GM18499 (cell line): ENCODE measurements at regions not wholly inside any gene's neighbourhood (a gene's known extent, or its start where the extent isn't known, plus 50 kb on each side); places are given as distances from the start of the nearest gene placed in this dataset.
A peak's percentile ranks its signal among the peaks of the same experiment; 100 is the strongest.
"Not testable (repeated sequence)": the region's sequence is repeated elsewhere in the genome, so short reads cannot be mapped to it uniquely, and the experiment has no call there.

Experiments
- ATAC-seq: cut with Tn5 transposase; IDR thresholded peaks from one replicate; pipeline ENCODE4 v1.9.1; 2021; ENCODE audit warnings: moderate number of reproducible peaks; ENCODE audit not compliant: insufficient read depth, unreplicated experiment

DNA sequence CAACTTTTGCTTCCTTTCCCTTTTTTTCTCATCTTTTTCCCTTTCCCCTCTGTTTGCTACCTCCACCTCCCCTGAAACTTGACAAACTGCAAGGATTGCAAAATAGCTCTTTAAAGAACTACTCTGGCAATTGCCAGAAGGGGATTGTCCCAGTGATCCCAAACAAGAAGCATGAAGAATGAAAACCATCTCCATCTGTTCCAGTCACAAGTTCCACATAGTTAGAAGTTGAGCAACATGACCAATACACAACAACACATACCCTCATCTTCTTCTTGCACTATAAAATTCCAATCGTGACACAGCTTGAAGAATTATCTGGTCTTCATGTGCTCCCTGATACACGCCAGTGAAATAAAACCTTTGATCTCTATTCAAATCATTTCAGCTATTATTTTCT is 93.7 kb upstream of the USP15 start:
- ATAC-seq: no peak

DNA sequence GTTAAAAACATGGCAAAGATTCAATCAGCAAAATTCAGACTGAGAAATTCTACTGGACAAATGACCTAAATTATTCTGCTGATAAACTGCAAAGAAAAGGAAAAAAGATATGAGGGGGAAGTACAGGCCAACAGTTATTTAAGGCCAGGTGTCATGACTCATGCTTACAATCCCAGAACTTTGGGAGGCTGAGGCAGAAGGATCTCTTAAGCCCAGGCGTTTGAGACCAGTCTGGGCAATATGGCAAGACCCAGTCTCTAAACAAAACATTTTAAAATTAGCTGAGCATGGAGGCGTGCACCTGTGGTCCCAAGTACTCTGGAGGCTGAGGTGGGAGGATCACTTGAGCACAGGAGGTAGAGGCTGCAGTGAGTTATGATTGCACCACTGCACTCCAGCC is 91.8 kb upstream of the USP15 start:
- no peak for ATAC-seq

DNA sequence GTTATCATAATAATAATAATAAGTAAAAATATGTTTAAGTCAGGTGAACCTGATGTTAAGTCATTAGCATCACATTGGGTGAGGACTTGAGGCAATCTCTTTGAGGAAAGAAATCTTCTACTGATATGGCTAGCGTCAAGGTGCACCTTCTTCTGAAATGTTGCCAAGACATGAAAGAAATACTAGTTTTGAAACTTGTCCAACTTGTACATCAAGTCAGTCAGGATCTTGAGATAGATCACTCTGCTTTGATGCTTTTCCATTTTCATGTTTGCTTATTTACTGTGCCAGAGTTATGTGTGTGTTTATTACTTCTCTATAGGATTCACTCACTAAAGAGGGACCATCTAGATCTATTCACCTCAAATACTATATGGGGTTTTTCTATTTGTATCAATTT is 90.0 kb upstream of the USP15 start:
- no peak for ATAC-seq

DNA sequence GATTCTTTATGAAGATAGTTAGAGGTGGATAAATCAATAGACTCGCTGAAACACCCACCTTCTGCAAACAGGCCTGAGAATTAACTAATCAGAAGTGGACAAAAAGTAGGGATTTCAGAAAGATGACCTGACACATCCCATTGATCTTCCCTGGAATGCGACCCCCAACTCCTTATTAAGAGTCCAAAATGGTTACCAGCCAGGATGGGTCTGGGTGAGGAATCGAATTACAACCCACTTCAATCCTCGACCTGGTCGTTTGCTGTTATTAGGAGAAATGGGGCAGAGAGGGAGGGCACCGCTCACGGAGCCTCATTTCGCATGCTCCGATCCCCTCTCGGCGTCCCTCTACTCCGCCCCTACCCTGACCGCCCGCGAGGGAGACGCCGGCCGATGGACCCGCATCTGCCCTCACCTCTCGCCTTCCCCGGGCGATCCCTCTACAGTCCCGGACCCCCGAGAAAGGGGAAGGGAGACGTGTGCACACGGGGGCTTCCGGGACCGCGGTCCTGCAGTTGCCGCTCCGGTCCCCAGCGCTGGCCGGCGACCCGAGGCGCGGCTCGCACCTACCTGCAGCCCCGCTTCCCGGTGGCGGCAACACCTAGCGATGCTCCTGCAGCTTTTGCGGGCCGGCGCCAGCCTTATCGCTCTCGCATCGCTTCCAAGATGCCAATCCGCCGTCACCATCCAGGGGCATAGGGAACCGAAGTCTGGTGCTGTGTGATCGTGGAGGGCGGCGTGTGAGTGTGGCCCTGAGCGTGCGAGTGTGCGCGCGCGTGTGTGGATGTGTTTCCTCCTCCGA is 69.3 kb upstream of the USP15 start:
- no peak for ATAC-seq

DNA sequence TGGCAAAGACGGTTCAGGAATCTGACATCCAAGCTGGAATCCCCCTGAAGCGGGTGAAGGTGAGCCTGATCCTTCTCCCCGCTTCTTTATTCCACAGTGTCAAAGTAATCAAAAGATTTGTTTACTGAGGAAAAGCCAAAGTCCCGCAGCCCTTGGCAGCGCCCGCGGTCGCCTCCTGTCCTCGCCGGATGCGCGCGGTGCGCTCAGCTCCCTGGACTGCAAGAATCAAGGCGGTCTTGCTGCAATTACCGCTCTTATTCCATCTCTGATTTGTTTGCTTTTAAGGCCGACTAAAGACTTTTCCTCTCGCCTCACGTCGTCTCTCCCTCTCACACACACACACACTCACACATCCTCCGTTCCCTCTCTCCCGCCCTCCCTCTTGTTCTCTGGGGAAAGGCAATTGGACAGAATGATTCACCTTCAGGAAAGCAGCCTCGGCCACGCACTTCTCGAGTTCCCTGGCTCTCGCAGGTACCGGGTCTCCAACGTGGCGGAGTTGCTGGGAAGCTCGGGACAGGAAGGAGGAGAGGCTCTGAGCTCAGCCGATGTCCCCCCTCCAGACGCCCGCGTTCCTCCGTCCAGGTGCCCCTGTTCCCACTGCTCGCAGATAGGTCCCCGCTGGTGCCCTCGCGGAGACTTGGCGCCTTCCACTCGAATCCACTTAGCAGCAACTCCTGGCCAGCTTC is 68.6 kb upstream of the USP15 start:
- ATAC-seq: no peak

DNA sequence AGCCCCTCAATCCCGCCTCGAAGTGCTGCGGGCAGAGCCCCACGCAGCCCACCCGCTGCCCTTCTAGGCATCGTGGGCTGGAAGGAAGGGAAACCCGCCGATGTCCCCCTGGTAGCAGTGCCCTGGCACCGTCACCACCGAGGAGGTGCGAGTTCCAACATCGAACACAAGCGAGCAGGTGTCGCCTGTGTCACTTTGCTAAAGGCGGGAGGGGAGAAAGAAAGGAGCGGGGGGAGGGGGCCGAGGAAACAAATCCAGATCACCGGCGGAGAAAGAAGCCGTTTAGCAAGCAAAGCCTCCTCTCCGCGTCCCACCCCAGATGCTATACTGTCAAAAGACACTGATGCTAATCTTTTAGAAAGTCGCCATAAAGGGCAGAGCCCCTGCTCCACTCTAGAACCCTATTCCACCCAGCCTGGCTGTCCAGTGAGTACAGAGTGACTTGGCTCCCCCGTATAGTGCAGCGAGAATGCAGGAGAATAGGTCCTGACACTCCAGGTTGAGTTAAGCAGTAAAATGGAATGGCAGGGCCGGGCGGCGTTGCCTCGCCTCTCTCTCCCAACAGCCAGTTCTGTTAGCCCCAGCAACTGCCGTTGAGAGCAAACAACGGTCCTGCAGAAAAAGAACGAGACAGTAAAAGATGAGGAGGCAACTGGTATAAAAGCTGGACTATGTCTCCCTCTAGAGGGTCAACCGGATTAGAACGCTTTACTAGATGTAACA is 67.9 kb upstream of the USP15 start:
- ATAC-seq: peak; percentile 98

DNA sequence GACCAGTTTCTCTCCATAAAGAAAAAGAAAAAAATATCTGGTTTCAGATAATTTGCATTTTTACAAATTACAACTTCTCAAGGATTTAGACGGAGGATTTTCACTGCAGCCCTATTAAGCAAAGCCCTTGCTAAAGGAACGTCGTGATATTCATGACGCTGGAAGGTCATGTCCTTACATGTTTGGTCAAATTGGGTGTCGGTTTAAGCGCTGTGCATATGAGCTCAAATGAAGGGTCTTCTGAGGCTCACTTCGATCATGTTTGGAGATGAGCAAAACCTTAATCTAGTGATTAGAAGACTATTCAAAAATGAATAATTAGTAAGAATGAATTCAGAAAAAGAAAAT is 67.3 kb upstream of the USP15 start:
- ATAC-seq: no peak

DNA sequence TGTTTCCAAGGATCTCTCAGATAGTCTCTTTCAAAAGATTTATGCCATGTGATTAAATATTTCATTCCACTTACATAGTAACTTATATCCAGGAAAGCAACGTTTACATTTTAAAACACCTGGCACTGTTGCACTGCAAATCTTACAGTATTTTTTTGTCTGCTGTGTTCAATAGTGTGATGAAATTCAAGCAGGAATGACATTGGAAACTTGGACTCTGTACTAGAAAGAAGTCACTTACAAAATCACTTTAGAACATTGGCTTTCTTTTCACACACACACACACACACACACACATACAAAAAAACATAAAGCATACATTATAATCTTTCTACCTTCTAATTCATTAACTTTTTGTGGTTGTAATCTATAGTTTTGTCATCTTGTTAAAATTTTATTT is 66.2 kb upstream of the USP15 start:
- no peak for ATAC-seq

DNA sequence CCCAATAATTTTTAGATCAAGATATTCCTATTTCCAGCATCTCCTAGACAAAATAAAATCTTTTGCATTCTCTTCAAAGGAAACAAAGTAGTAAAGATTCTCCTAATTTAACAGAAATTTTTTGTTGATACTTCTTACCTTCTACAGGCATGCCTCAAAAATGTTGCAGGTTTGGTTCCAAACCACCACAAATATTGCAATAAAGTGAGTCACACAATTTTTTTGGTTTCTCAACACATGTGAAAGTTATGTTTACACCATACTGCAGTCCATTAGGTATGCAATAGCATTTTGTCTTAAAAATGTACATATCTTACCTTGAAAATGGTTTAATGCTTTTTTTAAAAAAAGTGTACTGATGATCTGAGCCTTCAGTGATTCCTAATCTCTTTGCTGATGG is 65.6 kb upstream of the USP15 start:
- ATAC-seq: no peak

DNA sequence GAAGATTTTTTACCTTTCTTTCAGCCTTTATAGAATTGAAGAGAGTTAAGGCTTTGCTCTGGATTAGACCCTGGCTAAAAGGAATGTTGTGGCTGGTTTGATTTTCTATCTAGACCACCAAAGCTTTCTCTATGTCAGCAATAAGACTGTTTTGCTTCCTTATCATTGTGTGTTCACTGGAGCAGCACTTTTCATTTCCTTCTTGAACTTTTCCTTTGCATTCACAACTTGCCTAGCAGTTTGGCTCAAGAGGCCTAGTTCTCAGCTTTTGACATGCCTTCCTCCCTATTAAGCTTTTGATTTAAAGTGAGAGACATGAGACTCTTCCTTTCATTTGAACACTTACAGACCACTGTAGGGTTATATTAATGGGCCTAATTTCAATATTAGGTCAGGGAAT is 64.1 kb upstream of the USP15 start:
- no peak for ATAC-seq

DNA sequence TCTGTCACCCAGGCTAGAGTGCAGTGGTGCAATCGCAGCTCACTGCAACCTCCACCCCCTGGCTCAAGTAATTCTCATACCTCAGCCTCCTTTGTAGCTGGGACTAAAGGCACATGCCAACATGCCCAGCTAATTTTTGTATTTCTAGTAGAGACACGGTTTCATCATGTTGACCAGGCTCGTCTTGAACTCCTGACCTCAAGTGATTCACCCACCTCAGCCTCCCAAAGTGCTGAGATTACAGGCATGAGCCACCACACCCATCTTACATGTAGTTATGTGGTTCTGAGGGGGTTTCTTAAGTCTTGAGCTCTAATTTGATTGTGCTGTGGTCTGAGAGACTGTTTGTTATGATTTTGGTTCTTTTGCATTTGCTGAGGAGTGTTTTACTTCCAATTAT is 57.3 kb upstream of the USP15 start:
- ATAC-seq: not testable (repeated sequence)

DNA sequence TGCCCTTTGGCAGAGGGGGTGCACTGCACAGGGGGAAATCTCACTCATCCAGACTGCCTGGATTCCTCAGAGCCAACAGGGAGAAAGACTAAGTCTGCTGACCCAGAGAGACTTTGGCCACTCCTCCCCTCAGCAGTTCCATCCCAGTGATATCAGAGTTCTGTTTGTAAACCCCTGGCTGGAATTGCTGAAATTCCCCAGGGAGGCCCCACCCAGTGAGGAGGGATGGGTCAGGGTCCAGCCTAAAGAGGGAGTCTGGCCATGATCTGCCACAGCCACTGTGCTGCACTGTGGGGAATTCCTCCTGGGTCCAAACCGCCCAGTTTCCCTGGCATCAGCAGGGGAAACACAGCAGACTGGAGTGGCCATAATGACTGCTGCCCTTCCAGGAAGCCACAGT is 54.9 kb upstream of the USP15 start:
- no peak for ATAC-seq

DNA sequence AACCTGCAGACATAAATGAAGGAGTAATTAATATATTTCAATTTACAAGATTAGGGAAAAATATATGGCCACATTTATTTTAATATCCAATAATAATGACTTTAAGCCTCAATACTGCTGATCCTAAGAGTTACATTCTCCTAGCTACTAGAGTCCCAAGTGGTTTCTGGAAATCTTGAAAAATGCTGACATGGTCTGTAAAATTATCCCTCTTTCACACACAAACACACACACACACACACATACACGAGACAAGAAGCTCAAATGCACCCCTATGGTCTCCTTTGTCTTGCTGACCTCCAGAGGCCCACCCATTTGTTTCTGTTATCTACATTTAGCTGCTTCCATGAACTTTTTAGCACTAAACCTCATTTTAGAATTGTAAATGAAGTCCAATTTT is 53.0 kb upstream of the USP15 start:
- ATAC-seq: no peak
